Peyer's patch (tissue), 4 donors: ENCODE measurements at regions not wholly inside any gene's neighbourhood (a gene's known extent, or its start where the extent isn't known, plus 50 kb on each side); places are given as distances from the start of the nearest gene placed in this dataset.

Experiments
- DNase-seq, 3 donors: peaks; one replicate each; pipeline ENCODE4 v3.0.0-alpha.2; 2017 to 2019
- H3K27ac ChIP-seq, 4 donors: fragments of 200-600 bp; sonication (generic); one replicate each; pipeline ENCODE4 v1.5.1; 2016 to 2019
- H3K27me3 ChIP-seq, 2 donors: fragments of 200-600 bp; sonication (generic); one replicate each; pipeline ENCODE4 v1.5.1; 2019
- H3K36me3 ChIP-seq, 3 donors: fragments of 200-600 bp; sonication (generic); one replicate each; pipeline ENCODE4 v1.5.1; 2016 to 2019
- H3K4me1 ChIP-seq, 4 donors: fragments of 200-600 bp; sonication (generic); one replicate each; pipeline ENCODE4 v1.5.1; 2016 to 2019
- H3K4me3 ChIP-seq, 4 donors: fragments of 200-600 bp; sonication (generic); 1 replicate in 3 of 4; 2 replicates in 1 of 4; pipeline ENCODE4 v1.5.1; 2016 to 2019; ENCODE audit warnings: mild to moderate bottlenecking in 1 of 4
- H3K9me3 ChIP-seq, 4 donors: fragments of 200-600 bp; sonication (generic); one replicate each; pipeline ENCODE4 v1.5.1; 2016 to 2019; ENCODE audit warnings: mild to moderate bottlenecking in 1 of 4
- POLR2A ChIP-seq, 2 donors: fragments of 450-650 bp; IDR thresholded peaks; one replicate each; pipeline ENCODE4 v1.5.1; 2017; ENCODE audit warnings: antibody characterized with exemption in 2 of 2, mild to moderate bottlenecking in 2 of 2, moderate library complexity in 2 of 2
- TF ChIP-seq, protein P1 (sequence below), 6 experiments: fragments of 450-650 bp in 4 of 6; fragments of 200-600 bp in 2 of 6; sonication (generic) in 1 of 6; IDR thresholded peaks; one replicate each; pipeline ENCODE4 v1.5.1; 2017 to 2019; ENCODE audit warnings: antibody characterized with exemption in 6 of 6, mild to moderate bottlenecking in 3 of 6, moderate library complexity in 1 of 6

GRCh38 chr9:90027296-90027790 is 422.5 kb downstream of the GADD45G start:
- no peaks in the 10 kb centered on the region for H3K9me3 ChIP-seq
- no peak for DNase-seq
- H3K4me1 ChIP-seq: peaks cover 0 to 17% (median 0%) of the 10 kb centered on the region in 4 donors
- no peak overlapping the region for H3K27ac ChIP-seq
- H3K36me3 ChIP-seq: no peaks in the 10 kb centered on the region
- no peak overlapping the region for H3K4me3 ChIP-seq
- no peaks in the 10 kb centered on the region for H3K27me3 ChIP-seq
- no peak for TF ChIP-seq POLR2A (IDR thresholded peaks at IDR 0.05)
- TF ChIP-seq, protein P1, sequence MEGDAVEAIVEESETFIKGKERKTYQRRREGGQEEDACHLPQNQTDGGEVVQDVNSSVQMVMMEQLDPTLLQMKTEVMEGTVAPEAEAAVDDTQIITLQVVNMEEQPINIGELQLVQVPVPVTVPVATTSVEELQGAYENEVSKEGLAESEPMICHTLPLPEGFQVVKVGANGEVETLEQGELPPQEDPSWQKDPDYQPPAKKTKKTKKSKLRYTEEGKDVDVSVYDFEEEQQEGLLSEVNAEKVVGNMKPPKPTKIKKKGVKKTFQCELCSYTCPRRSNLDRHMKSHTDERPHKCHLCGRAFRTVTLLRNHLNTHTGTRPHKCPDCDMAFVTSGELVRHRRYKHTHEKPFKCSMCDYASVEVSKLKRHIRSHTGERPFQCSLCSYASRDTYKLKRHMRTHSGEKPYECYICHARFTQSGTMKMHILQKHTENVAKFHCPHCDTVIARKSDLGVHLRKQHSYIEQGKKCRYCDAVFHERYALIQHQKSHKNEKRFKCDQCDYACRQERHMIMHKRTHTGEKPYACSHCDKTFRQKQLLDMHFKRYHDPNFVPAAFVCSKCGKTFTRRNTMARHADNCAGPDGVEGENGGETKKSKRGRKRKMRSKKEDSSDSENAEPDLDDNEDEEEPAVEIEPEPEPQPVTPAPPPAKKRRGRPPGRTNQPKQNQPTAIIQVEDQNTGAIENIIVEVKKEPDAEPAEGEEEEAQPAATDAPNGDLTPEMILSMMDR (IDR thresholded peaks at IDR 0.05): no peak

DNA sequence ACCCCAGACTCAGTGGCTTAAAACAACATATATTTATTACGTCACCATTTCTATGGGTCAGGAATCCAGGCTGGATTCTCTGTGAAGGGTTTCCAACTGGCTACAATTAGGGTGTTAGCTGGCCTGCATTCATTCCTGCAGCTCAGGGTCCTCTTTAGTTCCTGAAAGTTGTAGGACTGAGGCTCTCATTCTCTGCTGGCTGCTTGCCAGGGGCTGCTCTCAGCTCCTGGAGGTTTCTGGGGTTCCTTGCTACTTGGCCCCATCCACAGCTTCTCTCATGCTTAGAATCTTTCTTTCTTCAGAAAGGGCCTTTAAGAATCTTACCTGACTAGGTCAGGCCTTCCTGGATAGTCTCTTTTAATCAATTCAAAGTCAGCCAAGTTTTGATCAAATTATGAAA is 424.6 kb downstream of the GADD45G start:
- Histone ChIP-seq H3K9me3 (no peaks in the 10 kb centered on the region), H3K27me3 (no peaks in the 10 kb centered on the region), H3K4me1 (peaks cover 0 to 12% (median 0%) of the 10 kb centered on the region in 4 donors), H3K4me3 (no peak overlapping the region), H3K27ac (no peak overlapping the region), H3K36me3 (no peaks in the 10 kb centered on the region)
- TF ChIP-seq, protein P1 (IDR thresholded peaks at IDR 0.05): no peak
- TF ChIP-seq POLR2A (IDR thresholded peaks at IDR 0.05): no peak
- DNase-seq: no peak

DNA sequence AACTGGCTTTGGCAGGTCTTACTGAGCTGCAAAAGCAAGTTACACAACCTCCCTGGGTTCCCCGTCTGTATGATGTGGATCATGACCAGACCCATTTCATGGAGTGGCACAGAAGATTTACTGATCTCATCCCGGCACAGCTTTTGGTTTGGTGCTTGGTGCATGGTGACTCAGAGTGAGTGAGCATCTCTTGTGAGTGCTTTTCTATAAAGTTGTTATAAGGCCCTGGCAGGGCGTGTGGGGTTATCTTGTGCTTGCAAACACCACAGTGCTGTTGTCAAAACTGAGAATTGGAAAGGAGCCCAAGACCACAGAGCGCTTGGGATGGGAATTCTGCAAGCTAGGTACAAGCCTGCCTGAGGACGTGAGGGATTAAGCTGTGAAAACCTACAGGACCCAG is 425.2 kb downstream of the GADD45G start:
- no peak for TF ChIP-seq POLR2A (IDR thresholded peaks at IDR 0.05)
- TF ChIP-seq, protein P1 (IDR thresholded peaks at IDR 0.05): no peak
- no peaks in the 10 kb centered on the region for H3K27me3 ChIP-seq
- H3K4me3 ChIP-seq: no peak overlapping the region

DNA sequence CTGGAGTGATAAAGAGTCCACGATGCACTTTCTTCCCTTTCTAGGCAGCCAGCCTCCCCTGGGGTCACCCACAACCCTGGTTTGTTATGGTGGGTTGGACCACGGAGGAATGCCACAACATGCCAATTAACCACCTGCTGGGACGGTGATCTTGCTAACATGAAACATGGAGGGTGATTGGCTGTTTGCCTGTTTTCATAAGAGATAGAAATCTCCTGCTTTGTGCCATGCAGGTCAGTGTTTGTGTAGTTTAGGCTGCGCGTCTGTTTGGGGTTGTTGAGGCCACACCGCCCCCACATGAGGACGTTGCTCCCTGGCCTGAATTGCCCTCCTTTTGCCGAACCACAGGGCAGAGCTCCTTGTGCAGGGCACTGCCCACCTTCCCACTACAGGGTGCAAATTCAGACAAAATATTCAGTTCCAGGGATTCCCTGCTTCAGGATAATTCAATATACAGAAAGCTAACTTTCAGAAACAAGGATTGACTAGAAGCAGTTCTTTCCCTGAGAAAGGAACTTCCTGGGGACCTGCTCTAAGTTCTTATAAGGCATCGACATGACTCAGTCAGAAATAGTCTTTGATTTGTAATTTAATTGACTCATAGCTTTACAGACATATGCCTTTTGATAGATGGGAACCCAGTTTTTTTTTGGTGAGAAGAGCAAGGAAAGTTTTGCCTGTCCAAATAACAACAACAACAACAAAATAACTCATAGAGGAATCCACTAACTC is 427.6 kb downstream of the GADD45G start:
- H3K27ac ChIP-seq: no peak overlapping the region
- H3K4me1 ChIP-seq: no peaks in the 10 kb centered on the region
- DNase-seq: no peak
- no peaks in the 10 kb centered on the region for H3K9me3 ChIP-seq
- no peaks in the 10 kb centered on the region for H3K27me3 ChIP-seq
- H3K4me3 ChIP-seq: no peak overlapping the region
- H3K36me3 ChIP-seq: no peaks in the 10 kb centered on the region
- TF ChIP-seq POLR2A (IDR thresholded peaks at IDR 0.05): no peak
- TF ChIP-seq, protein P1 (IDR thresholded peaks at IDR 0.05): no peak

More for the DNA sequence above, 425.2 kb downstream of the GADD45G start:
- no peak overlapping the region for H3K27ac ChIP-seq
- H3K36me3 ChIP-seq: no peaks in the 10 kb centered on the region
- H3K9me3 ChIP-seq: no peaks in the 10 kb centered on the region
- DNase-seq: no peak
- H3K4me1 ChIP-seq: peaks cover 0 to 6% (median 0%) of the 10 kb centered on the region in 4 donors

GRCh38 chr9:90033028-90033650 is 428.3 kb downstream of the GADD45G start:
- Histone ChIP-seq H3K4me1 (no peaks in the 10 kb centered on the region), H3K36me3 (no peaks in the 10 kb centered on the region), H3K4me3 (no peak overlapping the region), H3K9me3 (no peaks in the 10 kb centered on the region), H3K27ac (no peak overlapping the region), H3K27me3 (no peaks in the 10 kb centered on the region)
- DNase-seq: no peak
- TF ChIP-seq POLR2A (IDR thresholded peaks at IDR 0.05): no peak
- TF ChIP-seq, protein P1 (IDR thresholded peaks at IDR 0.05): no peak
